Mesendoderm (in vitro differentiated cells): ENCODE measurements at regions not wholly inside any gene's neighbourhood (a gene's known extent, or its start where the extent isn't known, plus 50 kb on each side); places are given as distances from the start of the nearest gene placed in this dataset.

Experiments used
- DNase-seq: peaks from one replicate; pipeline ENCODE4 v3.0.0; 2013
- H2AK5ac ChIP-seq: 2 replicates; pipeline ENCODE4 v1.6.1; 2013; ENCODE audit warnings: low read length, inconsistent platforms
- H2BK120ac ChIP-seq: 2 replicates; pipeline ENCODE4 v1.6.1; 2013; ENCODE audit warnings: low read depth, mild to moderate bottlenecking, low read length, moderate library complexity, mixed read lengths
- H2BK15ac ChIP-seq: replicated peaks from 2 replicates; pipeline ENCODE4 v1.6.1; 2013; ENCODE audit warnings: low read depth, mild to moderate bottlenecking, moderate library complexity
- H2BK5ac ChIP-seq: 2 replicates; pipeline ENCODE4 v1.6.1; 2013; ENCODE audit warnings: low read length, inconsistent platforms
- H3K18ac ChIP-seq: 2 replicates; pipeline ENCODE4 v1.6.1; 2013; ENCODE audit warnings: mild to moderate bottlenecking, low read length, mixed read lengths
- H3K23ac ChIP-seq: one replicate; pipeline ENCODE4 v1.6.1; 2013; ENCODE audit warnings: low read length
- H3K27ac ChIP-seq: 2 replicates; pipeline ENCODE4 v1.5.1; 2013; ENCODE audit warnings: low read depth, mild to moderate bottlenecking, inconsistent platforms, low read length, moderate library complexity
- H3K27me3 ChIP-seq: 2 replicates; pipeline ENCODE4 v1.6.1; 2013; ENCODE audit warnings: low read length, control low read depth, mild to moderate bottlenecking, inconsistent platforms; ENCODE audit not compliant: insufficient read depth, poor library complexity
- H3K36me3 ChIP-seq: 2 replicates; pipeline ENCODE4 v1.6.1; 2013; ENCODE audit warnings: low read length, inconsistent platforms; ENCODE audit not compliant: control insufficient read depth, insufficient read depth
- H3K4ac ChIP-seq: one replicate; pipeline ENCODE4 v1.6.1; 2013; ENCODE audit warnings: low read depth, mild to moderate bottlenecking, low read length, moderate library complexity
- H3K4me1 ChIP-seq: 2 replicates; pipeline ENCODE4 v1.6.1; 2013; ENCODE audit warnings: low read depth, low read length, inconsistent platforms; ENCODE audit not compliant: control insufficient read depth
- H3K4me2 ChIP-seq: 2 replicates; pipeline ENCODE4 v1.6.1; 2013; ENCODE audit warnings: low read length
- H3K4me3 ChIP-seq: 2 replicates; pipeline ENCODE4 v1.5.1; 2013; ENCODE audit warnings: mild to moderate bottlenecking, low read length
- H3K56ac ChIP-seq: one replicate; pipeline ENCODE4 v1.6.1; 2013; ENCODE audit warnings: low read length
- H3K79me1 ChIP-seq: 2 replicates; pipeline ENCODE4 v1.6.1; 2013; ENCODE audit warnings: low read length, inconsistent platforms
- H3K79me2 ChIP-seq: 2 replicates; pipeline ENCODE4 v1.6.1; 2013; ENCODE audit warnings: mild to moderate bottlenecking, low read length; ENCODE audit not compliant: control insufficient read depth, insufficient read depth
- H3K9ac ChIP-seq: 2 replicates; pipeline ENCODE4 v1.6.1; 2013; ENCODE audit warnings: low read length, inconsistent platforms
- H4K5ac ChIP-seq: one replicate; pipeline ENCODE4 v1.6.1; 2013; ENCODE audit warnings: low read length
- H4K8ac ChIP-seq: one replicate; pipeline ENCODE4 v1.6.1; 2013; ENCODE audit warnings: low read depth, mild to moderate bottlenecking, control low read depth, low read length, moderate library complexity
- WGBS: extraction: QIAGEN DNeasy Blood & Tissue Kit; methylation state at CpG from one replicate; pipeline ENCODE4 v1.1.7; 2013; ENCODE audit warnings: low lambda C conversion rate, missing lambda C conversion rate; ENCODE audit not compliant: insufficient coverage; ENCODE audit errors: extremely low coverage; 5-methylcytosine and 5-hydroxymethylcytosine counted together

DNA sequence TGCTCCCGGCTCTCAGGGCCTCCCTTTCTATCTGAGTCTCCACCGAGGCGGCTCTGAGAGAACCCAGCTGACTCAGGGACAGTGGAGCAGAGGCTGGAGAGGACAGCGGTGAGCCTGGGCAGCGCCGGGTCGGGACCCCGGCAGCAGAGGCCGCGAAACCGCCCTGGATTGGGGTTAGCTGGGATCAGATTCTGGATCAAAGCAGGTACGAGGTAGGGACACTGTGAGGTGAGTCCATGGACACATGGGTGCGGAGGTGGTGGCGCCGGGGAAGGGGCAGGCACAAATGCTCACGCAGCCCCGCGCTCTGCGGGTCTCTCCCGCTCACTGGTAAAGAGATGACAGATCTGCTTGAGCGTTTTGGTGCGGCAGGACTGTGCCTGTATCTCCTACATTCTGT lies 146.4 kb upstream of the GGTLC1 start:
- DNase-seq = no peak
- Histone ChIP-seq H4K5ac (no peak overlapping the region), H3K36me3 (no peaks in the 10 kb centered on the region), H2BK120ac (no peak overlapping the region), H3K27me3 (no peaks in the 10 kb centered on the region), H3K4ac (no peak overlapping the region), H2BK15ac (no peak overlapping the region), H3K4me2 (no peak overlapping the region), H3K4me1 (peaks cover 3% of the 10 kb centered on the region), H3K79me1 (no peaks in the 10 kb centered on the region), H3K4me3 (no peak overlapping the region), H2BK5ac (no peak overlapping the region), H3K79me2 (no peaks in the 10 kb centered on the region), H3K27ac (no peak overlapping the region), H3K23ac (no peak overlapping the region), H2AK5ac (no peak overlapping the region), H3K56ac (no peak overlapping the region), H3K18ac (no peak overlapping the region), H3K9ac (no peak overlapping the region), H4K8ac (no peak overlapping the region)
- no CpG with 5 or more reads among the region's 22 CpGs for WGBS

DNA sequence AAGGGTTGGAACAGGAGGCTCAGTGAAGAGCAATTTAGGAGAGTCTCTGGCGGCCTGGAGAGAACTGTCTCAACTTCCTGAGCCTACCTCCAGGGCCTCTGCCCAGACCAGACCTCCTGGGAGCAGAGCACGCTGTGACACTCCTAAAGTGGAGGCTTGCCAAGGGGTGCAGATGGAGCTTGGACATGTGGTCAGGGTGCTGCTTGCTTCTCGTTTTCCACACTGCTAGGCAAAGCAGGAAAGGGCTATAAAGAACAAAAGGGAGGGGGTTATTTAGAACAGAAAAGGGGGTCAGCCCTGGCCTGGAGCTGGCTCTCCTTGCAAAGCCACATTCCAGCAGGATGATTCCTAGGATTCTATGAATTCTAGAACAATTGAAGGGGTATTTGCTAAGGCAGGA lies 145.7 kb upstream of the GGTLC1 start:
- H2AK5ac ChIP-seq = no peak overlapping the region
- H4K5ac ChIP-seq = no peak overlapping the region
- no peak overlapping the region for H3K27ac ChIP-seq
- no peak overlapping the region for H4K8ac ChIP-seq
- no peaks in the 10 kb centered on the region for H3K79me1 ChIP-seq
- H3K4me2 ChIP-seq = no peak overlapping the region
- WGBS = no CpG with 5 or more reads among the region's 3 CpGs
- peak overlapping the region; percentile 47 for H3K56ac ChIP-seq
- no peak overlapping the region for H3K9ac ChIP-seq
- H3K27me3 ChIP-seq = no peaks in the 10 kb centered on the region
- peak; percentile 75 for DNase-seq
- no peak overlapping the region for H3K18ac ChIP-seq
- H3K4me3 ChIP-seq = no peak overlapping the region
- H2BK5ac ChIP-seq = no peak overlapping the region
- H3K4ac ChIP-seq = no peak overlapping the region
- no peaks in the 10 kb centered on the region for H3K79me2 ChIP-seq
- peaks cover 3% of the 10 kb centered on the region for H3K4me1 ChIP-seq
- H3K36me3 ChIP-seq = no peaks in the 10 kb centered on the region
- no peak overlapping the region for H2BK120ac ChIP-seq
- no peak overlapping the region for H3K23ac ChIP-seq
- no peak overlapping the region for H2BK15ac ChIP-seq

DNA sequence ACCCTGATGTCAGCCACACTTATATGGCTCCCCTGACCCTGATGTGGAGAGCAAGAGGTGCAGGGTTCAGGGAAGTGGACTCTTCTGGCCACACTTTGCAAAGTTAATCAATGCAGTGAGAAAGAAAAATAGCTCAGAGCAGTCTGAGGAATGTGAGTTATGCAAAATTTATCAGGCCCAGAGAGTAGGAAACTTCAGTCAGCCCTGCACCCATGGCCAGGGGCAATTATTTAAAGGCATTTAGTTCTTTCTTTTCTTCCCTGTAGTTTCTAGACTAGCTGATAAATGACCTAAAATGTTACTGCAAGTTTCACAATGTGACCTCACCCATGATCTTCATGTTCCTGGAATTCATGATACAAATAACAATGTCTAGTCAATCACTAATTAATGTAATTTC lies 143.7 kb upstream of the GGTLC1 start:
- Histone ChIP-seq H2BK120ac (no peak overlapping the region), H3K4me3 (no peak overlapping the region), H3K56ac (no peak overlapping the region), H3K4ac (no peak overlapping the region), H3K27ac (no peak overlapping the region), H2AK5ac (no peak overlapping the region), H4K8ac (no peak overlapping the region), H3K36me3 (no peaks in the 10 kb centered on the region), H4K5ac (no peak overlapping the region), H3K4me2 (no peak overlapping the region), H2BK5ac (no peak overlapping the region), H3K23ac (no peak overlapping the region), H3K27me3 (no peaks in the 10 kb centered on the region), H3K79me1 (no peaks in the 10 kb centered on the region), H2BK15ac (no peak overlapping the region), H3K79me2 (no peaks in the 10 kb centered on the region), H3K9ac (no peak overlapping the region), H3K18ac (no peak overlapping the region), H3K4me1 (peaks cover 3% of the 10 kb centered on the region)
- DNase-seq = peak; percentile 19

DNA sequence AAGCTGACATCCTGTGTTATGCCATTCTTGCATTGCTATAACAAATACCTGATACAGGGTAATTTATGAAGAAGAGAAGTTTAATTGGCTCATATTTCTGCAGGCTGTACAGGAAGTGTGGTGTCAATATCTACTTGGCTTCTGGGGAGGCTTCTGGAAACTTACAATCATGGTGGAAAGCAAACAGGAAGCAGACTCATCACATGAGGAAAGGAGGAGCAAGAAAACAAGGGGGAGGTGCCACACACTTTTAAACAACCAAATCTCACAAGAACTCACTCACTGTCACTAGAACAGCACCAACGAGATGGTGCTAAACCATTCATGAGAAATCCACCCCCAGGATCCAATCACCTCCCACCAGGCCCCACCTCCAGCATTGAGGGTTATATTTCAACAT lies 143.1 kb upstream of the GGTLC1 start:
- Histone ChIP-seq H3K79me1 (no peaks in the 10 kb centered on the region), H3K9ac (no peak overlapping the region), H3K4me1 (peaks cover 3% of the 10 kb centered on the region), H2BK120ac (no peak overlapping the region), H2BK15ac (no peak overlapping the region), H3K4me3 (no peak overlapping the region), H3K4ac (no peak overlapping the region), H4K5ac (no peak overlapping the region), H3K79me2 (no peaks in the 10 kb centered on the region), H3K27me3 (no peaks in the 10 kb centered on the region), H2BK5ac (no peak overlapping the region), H3K4me2 (no peak overlapping the region), H3K36me3 (no peaks in the 10 kb centered on the region), H4K8ac (no peak overlapping the region), H3K18ac (no peak overlapping the region), H2AK5ac (no peak overlapping the region), H3K23ac (no peak overlapping the region), H3K56ac (no peak overlapping the region), H3K27ac (no peak overlapping the region)
- no CpG with 5 or more reads among the region's 1 CpG for WGBS
- no peak for DNase-seq

DNA sequence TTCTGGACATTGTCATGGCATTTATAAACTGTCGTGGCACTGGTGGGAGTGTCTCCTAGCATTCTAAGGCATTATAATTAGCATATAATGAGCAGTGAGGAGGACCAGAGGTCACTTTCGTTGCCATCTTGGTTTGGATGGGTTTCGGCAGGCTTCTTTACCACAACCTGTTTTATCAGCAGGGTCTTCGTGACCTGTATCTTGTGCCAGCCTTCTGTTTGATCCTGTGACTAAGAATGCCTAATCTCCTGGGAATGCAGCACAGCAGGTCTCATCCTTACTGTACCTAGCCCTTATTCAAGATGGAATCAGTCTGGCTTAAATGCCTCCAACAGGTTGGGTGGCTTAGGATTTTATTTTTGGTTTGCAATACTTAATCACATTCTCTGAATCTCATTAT lies 142.7 kb upstream of the GGTLC1 start:
- no peak overlapping the region for H3K56ac ChIP-seq
- no peak overlapping the region for H3K18ac ChIP-seq
- no peak overlapping the region for H3K9ac ChIP-seq
- DNase-seq = peak; percentile 49
- H4K5ac ChIP-seq = no peak overlapping the region
- H2BK15ac ChIP-seq = no peak overlapping the region
- H2AK5ac ChIP-seq = no peak overlapping the region
- H3K36me3 ChIP-seq = no peaks in the 10 kb centered on the region
- H2BK120ac ChIP-seq = no peak overlapping the region
- no peaks in the 10 kb centered on the region for H3K79me2 ChIP-seq
- peaks cover 3% of the 10 kb centered on the region for H3K4me1 ChIP-seq
- H4K8ac ChIP-seq = no peak overlapping the region
- no peak overlapping the region for H3K23ac ChIP-seq
- H3K4ac ChIP-seq = no peak overlapping the region
- H2BK5ac ChIP-seq = no peak overlapping the region
- H3K4me2 ChIP-seq = no peak overlapping the region
- H3K79me1 ChIP-seq = no peaks in the 10 kb centered on the region
- no peak overlapping the region for H3K4me3 ChIP-seq
- WGBS = no CpG with 5 or more reads among the region's 4 CpGs
- H3K27ac ChIP-seq = no peak overlapping the region
- no peaks in the 10 kb centered on the region for H3K27me3 ChIP-seq

DNA sequence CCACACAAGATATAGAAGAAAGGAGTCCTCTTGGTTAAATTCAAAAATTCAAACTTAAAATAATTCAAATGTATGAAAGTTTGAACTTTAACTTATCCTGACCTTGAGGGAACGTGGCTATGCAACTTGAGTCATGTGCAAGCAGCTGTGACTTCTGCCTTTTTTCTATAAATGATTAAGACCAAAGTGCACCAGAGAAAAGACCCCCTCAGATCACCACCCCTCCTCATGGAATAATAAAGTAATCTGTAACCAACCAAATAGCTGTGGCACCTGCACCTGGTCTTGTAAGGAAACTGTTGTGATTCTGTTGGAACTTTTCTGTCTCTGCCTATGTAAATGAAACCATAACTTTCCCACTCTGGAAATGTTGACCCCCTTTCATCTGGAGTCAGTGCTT lies 141.1 kb upstream of the GGTLC1 start:
- Histone ChIP-seq H3K79me2 (no peaks in the 10 kb centered on the region), H3K36me3 (no peaks in the 10 kb centered on the region), H2BK5ac (no peak overlapping the region), H3K56ac (no peak overlapping the region), H3K4me1 (peaks cover 3% of the 10 kb centered on the region), H3K4me3 (no peak overlapping the region), H3K9ac (no peak overlapping the region), H2BK120ac (no peak overlapping the region), H4K8ac (no peak overlapping the region), H2BK15ac (no peak overlapping the region), H3K4me2 (no peak overlapping the region), H3K18ac (no peak overlapping the region), H3K27ac (no peak overlapping the region), H3K4ac (no peak overlapping the region), H3K79me1 (no peaks in the 10 kb centered on the region), H2AK5ac (no peak overlapping the region), H3K27me3 (no peaks in the 10 kb centered on the region), H3K23ac (no peak overlapping the region), H4K5ac (no peak overlapping the region)
- no peak for DNase-seq
- WGBS = no CpG with 5 or more reads among the region's 1 CpG
